Hematopoietic multipotent progenitor cell treated with erythropoietin and hydrocortisone succinate and interleukin-3 and kit ligand, for 17 days (in vitro differentiated cells): ENCODE measurements at regions not wholly inside any gene's neighbourhood (a gene's known extent, or its start where the extent isn't known, plus 50 kb on each side); places are given as distances from the start of the nearest gene placed in this dataset.
"Not testable (repeated sequence)": the region's sequence is repeated elsewhere in the genome, so short reads cannot be mapped to it uniquely, and the experiment has no call there.

Source experiments
- DNase-seq: peaks from one replicate; pipeline ENCODE4 v3.0.0-alpha.2; 2015; ENCODE audit warnings: low spot score

DNA sequence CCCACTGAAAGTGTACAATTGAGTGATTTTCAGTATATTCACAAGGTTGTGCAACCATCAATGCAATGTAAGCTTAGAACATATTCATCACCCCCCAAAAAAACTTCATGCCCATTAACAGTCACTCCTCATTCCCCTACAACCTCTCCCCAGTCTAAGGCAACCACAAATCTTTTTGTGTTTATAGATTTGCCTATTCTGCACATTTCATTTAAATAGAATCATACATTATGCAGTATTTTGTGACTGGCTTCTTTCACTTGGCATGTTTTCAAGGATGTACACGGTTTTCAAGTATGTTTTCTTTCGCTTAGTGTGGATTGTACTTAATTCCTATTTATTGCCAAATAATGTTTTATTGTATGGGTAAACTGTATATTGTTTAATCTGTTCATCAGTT, 95.6 kb upstream of the ADRA1D start:
- DNase-seq, result no peak

DNA sequence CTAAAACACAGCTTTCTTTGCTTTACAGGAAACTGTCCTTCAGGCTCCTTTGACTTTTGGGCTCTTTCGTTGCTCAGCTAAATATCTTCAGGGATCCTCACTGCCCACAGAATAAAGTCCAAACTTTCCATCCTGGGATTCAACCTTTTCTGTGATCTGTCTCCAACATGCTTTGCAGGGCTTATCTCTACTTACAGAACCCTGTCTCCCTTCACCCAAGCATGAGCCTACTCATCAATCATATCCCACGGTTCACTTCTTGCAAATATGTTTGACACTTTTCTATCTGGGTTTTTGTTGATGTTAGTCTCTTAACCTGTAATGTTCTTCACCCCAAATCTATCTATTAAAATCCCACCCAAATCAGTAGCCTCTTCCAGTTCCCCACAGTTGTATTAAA, 93.5 kb upstream of the ADRA1D start:
- no peak for DNase-seq

DNA sequence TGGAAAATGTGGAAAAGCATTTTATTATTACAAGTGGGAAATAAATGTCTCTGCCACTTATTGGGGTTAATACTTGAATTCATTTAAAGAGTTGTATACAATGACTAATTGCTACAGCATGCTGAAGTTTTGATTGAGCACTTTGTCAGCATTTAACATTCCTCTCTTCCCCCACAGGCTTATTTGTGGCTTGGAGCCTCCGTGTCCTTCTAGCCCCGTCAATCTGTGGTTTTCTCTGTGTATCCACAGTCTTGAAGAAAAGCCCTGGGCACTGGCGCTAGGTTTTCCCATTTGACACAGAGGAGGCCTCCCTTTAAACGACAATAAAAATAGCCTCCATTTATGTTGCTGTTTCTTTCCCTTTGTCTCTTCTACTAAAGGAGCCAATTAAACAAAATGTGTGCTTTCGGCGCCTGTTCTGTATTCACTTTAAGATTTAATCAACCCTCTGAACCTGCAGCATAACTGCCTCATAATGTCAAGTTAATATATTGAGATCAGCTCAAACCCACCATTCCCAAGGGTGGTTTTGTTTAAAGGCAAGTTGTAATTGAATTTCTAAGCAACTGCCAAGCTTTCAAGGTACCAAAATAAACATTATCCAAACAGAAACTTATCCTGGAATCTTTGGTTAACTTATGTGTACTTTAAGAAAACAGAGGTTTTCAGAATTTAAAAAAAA, 92.9 kb upstream of the ADRA1D start:
- no peak for DNase-seq

GRCh38 chr20:4335722-4336121, 86.6 kb upstream of the ADRA1D start:
- no peak for DNase-seq

DNA sequence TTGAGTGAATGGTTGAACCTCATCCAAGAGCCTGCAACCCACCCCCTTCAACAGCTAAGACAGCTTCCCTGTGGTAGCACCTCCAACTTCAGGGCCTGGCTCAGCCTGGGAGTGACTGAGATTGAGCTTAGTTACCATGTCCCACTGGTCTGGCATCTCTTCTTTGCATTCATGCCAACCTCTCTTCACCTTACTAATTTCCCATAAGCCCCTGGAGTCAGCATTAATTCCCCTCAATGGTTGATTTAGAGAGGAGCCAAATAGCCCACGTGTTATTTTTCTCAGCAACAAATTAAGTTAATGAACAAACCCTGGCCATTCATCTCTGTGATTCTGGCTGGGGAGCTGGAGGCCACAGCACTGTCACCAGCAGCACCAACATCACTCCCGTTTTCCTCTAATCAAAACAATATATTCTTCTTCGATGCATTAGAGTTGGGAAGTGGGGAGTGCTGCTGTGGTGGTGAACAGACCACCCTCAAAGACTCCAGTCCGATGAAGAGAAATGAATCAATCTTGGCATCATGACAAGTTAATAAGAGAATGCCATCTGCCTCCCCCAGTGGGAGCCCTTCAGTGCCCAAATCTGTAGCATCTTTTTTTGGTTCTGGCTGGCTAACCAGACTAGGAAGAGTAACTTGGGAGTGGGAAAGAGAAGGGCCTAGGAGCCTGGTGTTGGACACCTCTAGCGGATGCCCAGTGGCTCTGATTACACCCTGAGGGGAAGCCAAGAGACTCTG, 83.2 kb upstream of the ADRA1D start:
- no peak for DNase-seq

GRCh38 chr20:4330011-4330410, 80.9 kb upstream of the ADRA1D start:
- DNase-seq, result no peak

DNA sequence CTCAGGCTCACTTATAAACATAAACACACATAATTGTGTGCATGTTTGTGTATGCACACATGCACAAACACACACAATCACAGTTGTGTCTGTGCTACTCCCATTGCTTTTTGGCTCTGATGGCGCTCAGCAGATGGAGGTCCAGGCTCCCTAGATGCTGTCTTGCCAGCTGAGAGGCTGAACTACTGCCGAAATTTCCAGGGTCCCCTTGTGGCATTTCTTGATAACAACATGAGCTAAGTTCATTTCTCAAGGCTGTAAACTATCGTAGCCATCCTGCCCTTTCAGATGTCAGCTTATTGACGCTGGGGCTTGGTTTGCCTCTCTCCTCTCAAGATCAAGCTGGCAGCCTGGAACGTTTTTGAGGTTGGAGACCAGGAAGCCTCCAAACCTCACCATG, 80.1 kb upstream of the ADRA1D start:
- no peak for DNase-seq

DNA sequence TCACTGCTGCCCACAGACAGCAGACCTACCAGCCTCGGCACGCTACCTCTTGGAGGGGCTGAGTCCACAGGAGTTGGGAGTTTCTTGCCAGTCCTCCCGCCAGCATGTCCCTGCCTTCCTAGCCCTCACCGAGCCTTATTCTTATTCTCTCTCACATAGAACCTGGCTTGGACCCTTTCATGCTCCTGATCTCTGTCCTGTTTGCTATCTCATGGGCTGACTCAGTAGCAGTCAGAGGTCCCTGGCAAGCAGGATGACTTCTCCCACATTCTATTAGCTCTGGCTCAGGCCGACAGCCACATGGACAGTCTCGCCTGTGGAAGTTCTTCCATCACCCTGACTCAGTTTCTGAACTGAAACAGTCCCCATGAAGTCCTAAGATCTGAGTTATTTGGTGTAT, 79.5 kb upstream of the ADRA1D start:
- no peak for DNase-seq

DNA sequence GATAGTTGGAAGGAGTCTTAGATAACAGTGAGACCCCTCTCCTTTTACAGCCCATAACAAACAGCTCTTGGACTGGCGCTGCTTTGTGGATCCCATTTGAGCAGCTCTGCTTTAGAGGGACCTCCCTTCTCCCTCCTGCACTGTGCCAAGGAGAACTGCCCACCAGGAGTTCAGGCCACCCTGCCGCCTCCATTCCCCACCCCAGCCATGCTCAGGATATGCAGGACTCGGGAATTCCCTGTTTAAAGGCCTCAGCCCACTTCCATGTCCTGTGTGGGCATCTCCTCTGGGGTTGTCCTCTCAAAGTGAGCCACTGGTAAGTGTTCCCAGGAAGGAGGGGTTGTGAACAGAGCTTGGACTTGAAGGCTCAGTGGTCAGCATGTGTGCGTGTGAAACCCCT, 78.9 kb upstream of the ADRA1D start:
- no peak for DNase-seq

GRCh38 chr20:4326195-4327065, 77.3 kb upstream of the ADRA1D start:
- DNase-seq, result no peak

DNA sequence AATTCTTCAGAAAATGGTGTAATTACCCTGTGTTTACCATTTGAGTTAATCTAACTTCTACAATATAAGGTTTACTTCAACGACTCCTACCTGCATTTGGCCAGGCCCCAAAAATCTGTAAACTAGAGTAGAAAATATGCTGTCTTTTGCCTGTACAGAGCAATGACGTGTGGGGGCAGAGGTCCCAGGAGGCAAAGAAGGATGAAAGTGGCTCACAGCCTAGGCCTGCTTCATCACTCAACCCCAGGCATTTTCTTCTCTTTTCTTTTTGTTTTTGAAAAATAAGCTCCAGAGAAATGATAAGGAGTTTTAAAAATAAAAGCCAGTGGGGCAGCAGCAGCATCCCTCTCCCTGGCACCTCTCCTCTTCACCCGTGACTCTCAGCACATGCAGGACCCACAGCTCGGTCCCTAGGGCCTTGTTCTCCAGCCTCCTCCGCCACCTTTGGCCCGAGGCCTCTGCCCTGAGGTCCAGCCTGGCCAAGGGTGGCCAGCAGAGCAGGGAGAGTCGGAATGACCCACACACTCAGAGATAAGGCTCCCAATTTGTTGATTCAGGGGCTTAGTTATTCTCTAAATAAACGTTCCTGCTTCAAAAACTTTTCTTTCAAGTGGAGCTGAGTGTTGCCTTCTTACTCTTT, 76.6 kb upstream of the ADRA1D start:
- DNase-seq, result no peak

GRCh38 chr20:4324611-4325243, 75.6 kb upstream of the ADRA1D start:
- DNase-seq, result no peak

DNA sequence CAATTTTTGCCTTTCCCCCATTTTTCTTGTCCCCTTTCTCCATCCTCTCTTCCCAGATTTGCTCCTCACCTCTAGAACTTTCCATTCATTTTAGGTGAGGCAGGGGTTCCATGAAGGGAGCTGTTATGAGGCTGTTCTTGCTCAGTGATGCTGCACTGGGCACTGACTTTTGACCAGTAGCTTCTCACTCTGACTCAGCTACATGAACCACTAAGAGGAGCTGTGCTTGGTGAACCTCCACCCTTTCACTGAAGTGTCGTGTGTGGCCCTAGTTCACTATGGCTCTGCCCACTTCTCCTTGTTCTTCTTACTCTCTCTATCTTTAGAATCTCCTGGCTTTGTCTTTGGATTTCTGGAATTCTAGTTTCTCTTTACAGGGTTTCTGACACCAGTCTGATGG, 73.4 kb upstream of the ADRA1D start:
- DNase-seq, result no peak

DNA sequence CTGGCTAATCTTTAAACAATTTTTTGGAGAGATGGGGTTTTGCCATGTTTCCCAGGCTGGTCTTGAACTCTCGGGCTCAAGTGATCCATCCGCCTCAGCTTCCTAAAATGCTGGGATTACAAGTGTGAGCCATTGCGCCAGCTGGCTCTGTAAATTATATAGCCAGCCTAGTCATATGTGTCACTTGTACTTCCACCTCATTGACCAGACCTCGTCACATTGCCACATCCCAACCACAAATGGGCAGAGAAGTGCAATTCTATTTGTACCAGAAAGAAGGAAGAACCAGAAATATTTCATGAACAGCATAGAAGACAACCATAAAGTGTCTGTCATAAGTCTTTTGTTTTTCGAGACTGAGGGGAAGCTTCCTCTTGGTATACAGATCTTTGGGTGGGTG, 71.2 kb upstream of the ADRA1D start:
- DNase-seq, result no peak

DNA sequence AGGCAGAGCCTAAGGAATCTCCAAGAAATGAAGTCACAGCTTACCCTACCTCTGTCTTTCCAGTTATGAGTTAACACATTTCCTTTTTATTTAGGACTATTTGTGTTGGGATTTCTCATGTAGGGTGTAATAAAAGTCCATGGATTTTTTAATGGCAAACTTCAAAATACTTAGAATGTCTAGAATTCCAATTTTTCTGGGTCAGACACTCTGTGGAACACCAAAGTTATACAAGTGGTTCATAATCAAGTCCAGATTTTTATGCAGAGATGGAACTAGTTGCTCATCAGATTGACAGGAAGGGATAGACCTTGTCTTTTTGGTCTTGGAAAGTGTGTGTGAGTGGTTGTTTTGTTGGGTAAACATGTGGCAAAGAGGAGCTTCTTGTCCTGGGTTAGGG, 69.8 kb upstream of the ADRA1D start:
- DNase-seq, result no peak

- not testable (repeated sequence) for DNase-seq
Observed at GRCh38 chr20:4310616-4311015, 61.5 kb upstream of the ADRA1D start.

- DNase-seq, result no peak
Observed at GRCh38 chr20:4306206-4306605, 57.1 kb upstream of the ADRA1D start.

DNA sequence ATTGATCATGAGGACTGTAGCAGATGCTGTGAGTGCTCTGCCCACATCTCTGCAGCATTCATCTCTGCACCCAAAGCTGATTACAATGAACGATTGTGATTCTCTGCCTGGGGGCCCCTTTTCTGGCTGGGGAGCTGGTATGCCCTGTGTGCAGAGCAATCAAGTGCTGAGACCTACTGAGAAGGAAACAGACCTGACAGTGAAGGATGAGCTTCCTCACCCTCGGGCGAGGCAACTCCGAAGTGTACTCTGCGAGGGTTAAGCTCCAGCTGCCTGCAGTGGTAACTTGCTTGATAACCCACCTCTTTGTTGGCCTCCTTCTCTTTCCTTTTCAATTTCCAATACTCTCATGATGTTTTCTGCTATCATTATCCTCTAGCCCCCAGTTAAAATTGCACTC, 56.0 kb upstream of the ADRA1D start:
- no peak for DNase-seq

- no peak for DNase-seq
Observed at GRCh38 chr20:4304601-4305000, 55.5 kb upstream of the ADRA1D start.

DNA sequence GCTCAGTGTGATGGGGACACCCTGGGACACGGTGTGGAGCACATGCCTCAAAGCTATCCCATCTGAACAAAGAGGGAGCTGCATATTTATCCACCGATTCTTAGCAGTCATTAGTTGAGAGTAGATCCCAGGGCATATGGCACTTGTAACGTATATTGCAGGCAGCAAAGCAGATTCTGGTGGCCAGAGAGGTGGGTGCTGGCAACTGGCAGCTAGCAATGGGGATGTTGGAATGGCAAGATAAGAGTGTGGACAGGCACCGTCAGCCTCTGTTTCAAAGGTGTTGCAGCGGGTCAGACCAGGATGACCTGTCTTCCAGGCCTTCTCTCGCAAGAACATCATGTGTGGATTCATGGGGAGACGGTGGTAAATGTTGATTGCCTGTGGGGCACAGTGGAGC, 54.0 kb upstream of the ADRA1D start:
- no peak for DNase-seq

DNA sequence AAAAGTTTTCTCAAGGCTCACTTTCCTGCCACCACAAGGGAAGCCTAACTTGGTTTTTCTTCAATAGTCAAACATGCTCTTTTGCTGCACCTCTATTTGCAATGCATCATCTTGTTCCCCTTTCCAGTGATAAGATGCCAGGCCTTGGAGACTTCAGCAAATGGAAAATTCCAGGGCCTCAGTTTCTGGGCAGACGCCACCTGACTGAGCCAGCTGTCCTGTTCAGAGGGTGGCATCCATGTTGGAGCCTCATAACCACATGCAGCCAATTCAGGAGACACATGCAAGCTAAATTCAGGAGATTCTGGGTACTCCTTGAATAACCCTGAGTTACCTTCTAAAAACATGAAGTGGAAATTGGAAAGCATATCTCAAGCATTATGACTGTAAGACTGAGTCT, 51.8 kb upstream of the ADRA1D start:
- no peak for DNase-seq

GRCh38 chr20:4300401-4300800, 51.3 kb upstream of the ADRA1D start:
- DNase-seq, result no peak
